ENCODE measurements at regions not wholly inside any gene's neighbourhood (a gene's known extent, or its start where the extent isn't known, plus 50 kb on each side); places are given as distances from the start of the nearest gene placed in this dataset.

- Histone ChIP-seq H3K9me3 (ENCODE audit: low read length) (no peaks in the 10 kb centered on the region), H3K4me3 (ENCODE audit: low read depth in 1 of 2, low read length in 2 of 2) (no peak overlapping the region), H3K27ac (ENCODE audit: low read depth, low read length) (no peak overlapping the region), H3K27me3 (ENCODE audit: control insufficient read depth in 1 of 2, insufficient read depth in 2 of 2, low read length in 2 of 2) (no peaks in the 10 kb centered on the region), H3K36me3 (ENCODE audit: insufficient read depth, low read length) (no peaks in the 10 kb centered on the region), H3K4me1 (ENCODE audit: insufficient read depth, low read length) (no peaks in the 10 kb centered on the region), H3K9ac (ENCODE audit: low read length) (no peak overlapping the region)
Observed at GRCh38 chr1:82125866-82126265, 325.1 kb downstream of the ADGRL2 start.

- Histone ChIP-seq H3K27ac (ENCODE audit: low read depth, low read length) (no peak overlapping the region), H3K9me3 (ENCODE audit: low read length) (no peaks in the 10 kb centered on the region), H3K4me3 (ENCODE audit: low read depth in 1 of 2, low read length in 2 of 2) (no peak overlapping the region), H3K27me3 (ENCODE audit: control insufficient read depth in 1 of 2, insufficient read depth in 2 of 2, low read length in 2 of 2) (no peaks in the 10 kb centered on the region), H3K36me3 (ENCODE audit: insufficient read depth, low read length) (no peaks in the 10 kb centered on the region), H3K9ac (ENCODE audit: low read length) (no peak overlapping the region), H3K4me1 (ENCODE audit: insufficient read depth, low read length) (no peaks in the 10 kb centered on the region)
Observed at GRCh38 chr1:82125119-82125518, 324.4 kb downstream of the ADGRL2 start.

- no peaks in the 10 kb centered on the region for H3K27me3 ChIP-seq (ENCODE audit: control insufficient read depth in 1 of 2, insufficient read depth in 2 of 2, low read length in 2 of 2)
- no peak overlapping the region for H3K27ac ChIP-seq (ENCODE audit: low read depth, low read length)
Observed at GRCh38 chr1:82121421-82121820, 320.7 kb downstream of the ADGRL2 start.

GRCh38 chr1:82116105-82116504 is 315.4 kb downstream of the ADGRL2 start:
- Histone ChIP-seq H3K9ac (ENCODE audit: low read length) (no peak overlapping the region), H3K27me3 (ENCODE audit: control insufficient read depth in 1 of 2, insufficient read depth in 2 of 2, low read length in 2 of 2) (no peaks in the 10 kb centered on the region), H3K4me1 (ENCODE audit: insufficient read depth, low read length) (peaks cover 2% of the 10 kb centered on the region), H3K4me3 (ENCODE audit: low read depth in 1 of 2, low read length in 2 of 2) (no peak overlapping the region), H3K9me3 (ENCODE audit: low read length) (no peaks in the 10 kb centered on the region), H3K27ac (ENCODE audit: low read depth, low read length) (no peak overlapping the region), H3K36me3 (ENCODE audit: insufficient read depth, low read length) (no peaks in the 10 kb centered on the region)

More at GRCh38 chr1:82121421-82121820, 320.7 kb downstream of the ADGRL2 start:
- no peaks in the 10 kb centered on the region for H3K9me3 ChIP-seq (ENCODE audit: low read length)
- H3K4me3 ChIP-seq (ENCODE audit: low read depth in 1 of 2, low read length in 2 of 2), result no peak overlapping the region
- no peaks in the 10 kb centered on the region for H3K36me3 ChIP-seq (ENCODE audit: insufficient read depth, low read length)
- no peak overlapping the region for H3K9ac ChIP-seq (ENCODE audit: low read length)
- H3K4me1 ChIP-seq (ENCODE audit: insufficient read depth, low read length), result no peaks in the 10 kb centered on the region

- no peak overlapping the region for H3K9ac ChIP-seq (ENCODE audit: low read length)
- peaks cover 11% of the 10 kb centered on the region for H3K4me1 ChIP-seq (ENCODE audit: insufficient read depth, low read length)
- H3K27ac ChIP-seq (ENCODE audit: low read depth, low read length), result no peak overlapping the region
- H3K9me3 ChIP-seq (ENCODE audit: low read length), result no peaks in the 10 kb centered on the region
- no peaks in the 10 kb centered on the region for H3K36me3 ChIP-seq (ENCODE audit: insufficient read depth, low read length)
- no peaks in the 10 kb centered on the region for H3K27me3 ChIP-seq (ENCODE audit: control insufficient read depth in 1 of 2, insufficient read depth in 2 of 2, low read length in 2 of 2)
- H3K4me3 ChIP-seq (ENCODE audit: low read depth in 1 of 2, low read length in 2 of 2), result no peak overlapping the region
Observed at GRCh38 chr1:82114887-82115286, 314.2 kb downstream of the ADGRL2 start.

GRCh38 chr1:82110366-82111254 is 309.9 kb downstream of the ADGRL2 start:
- no peak overlapping the region for H3K27ac ChIP-seq (ENCODE audit: low read depth, low read length)
- H3K9me3 ChIP-seq (ENCODE audit: low read length), result no peaks in the 10 kb centered on the region
- H3K4me3 ChIP-seq (ENCODE audit: low read depth in 1 of 2, low read length in 2 of 2), result no peak overlapping the region
- H3K9ac ChIP-seq (ENCODE audit: low read length), result no peak overlapping the region
- no peaks in the 10 kb centered on the region for H3K36me3 ChIP-seq (ENCODE audit: insufficient read depth, low read length)
- H3K4me1 ChIP-seq (ENCODE audit: insufficient read depth, low read length), result peaks cover 11% of the 10 kb centered on the region
- no peaks in the 10 kb centered on the region for H3K27me3 ChIP-seq (ENCODE audit: control insufficient read depth in 1 of 2, insufficient read depth in 2 of 2, low read length in 2 of 2)

- no peak overlapping the region for H3K27ac ChIP-seq (ENCODE audit: low read depth, low read length)
- no peaks in the 10 kb centered on the region for H3K27me3 ChIP-seq (ENCODE audit: control insufficient read depth in 1 of 2, insufficient read depth in 2 of 2, low read length in 2 of 2)
- H3K36me3 ChIP-seq (ENCODE audit: insufficient read depth, low read length), result no peaks in the 10 kb centered on the region
- peaks cover 11% of the 10 kb centered on the region for H3K4me1 ChIP-seq (ENCODE audit: insufficient read depth, low read length)
- no peaks in the 10 kb centered on the region for H3K9me3 ChIP-seq (ENCODE audit: low read length)
- no peak overlapping the region for H3K9ac ChIP-seq (ENCODE audit: low read length)
- H3K4me3 ChIP-seq (ENCODE audit: low read depth in 1 of 2, low read length in 2 of 2), result no peak overlapping the region
Observed at GRCh38 chr1:82108843-82109242, 308.1 kb downstream of the ADGRL2 start.

GRCh38 chr1:82106672-82107071 is 305.9 kb downstream of the ADGRL2 start:
- H3K36me3 ChIP-seq (ENCODE audit: insufficient read depth, low read length), result no peaks in the 10 kb centered on the region
- no peak overlapping the region for H3K9ac ChIP-seq (ENCODE audit: low read length)
- H3K27me3 ChIP-seq (ENCODE audit: control insufficient read depth in 1 of 2, insufficient read depth in 2 of 2, low read length in 2 of 2), result no peaks in the 10 kb centered on the region
- no peak overlapping the region for H3K27ac ChIP-seq (ENCODE audit: low read depth, low read length)
- no peaks in the 10 kb centered on the region for H3K9me3 ChIP-seq (ENCODE audit: low read length)
- no peak overlapping the region for H3K4me3 ChIP-seq (ENCODE audit: low read depth in 1 of 2, low read length in 2 of 2)
- H3K4me1 ChIP-seq (ENCODE audit: insufficient read depth, low read length), result peaks cover 11% of the 10 kb centered on the region

- H3K9me3 ChIP-seq (ENCODE audit: low read length), result no peaks in the 10 kb centered on the region
Observed at GRCh38 chr1:82099170-82099569, 298.4 kb downstream of the ADGRL2 start.

GRCh38 chr1:82094136-82094535 is 293.4 kb downstream of the ADGRL2 start:
- H3K4me1 ChIP-seq (ENCODE audit: insufficient read depth, low read length), result no peaks in the 10 kb centered on the region
- H3K27ac ChIP-seq (ENCODE audit: low read depth, low read length), result no peak overlapping the region
- H3K9ac ChIP-seq (ENCODE audit: low read length), result no peak overlapping the region
- no peaks in the 10 kb centered on the region for H3K36me3 ChIP-seq (ENCODE audit: insufficient read depth, low read length)
- no peaks in the 10 kb centered on the region for H3K27me3 ChIP-seq (ENCODE audit: control insufficient read depth in 1 of 2, insufficient read depth in 2 of 2, low read length in 2 of 2)
- H3K9me3 ChIP-seq (ENCODE audit: low read length), result no peaks in the 10 kb centered on the region
- H3K4me3 ChIP-seq (ENCODE audit: low read depth in 1 of 2, low read length in 2 of 2), result no peak overlapping the region

More at GRCh38 chr1:82099170-82099569, 298.4 kb downstream of the ADGRL2 start:
- Histone ChIP-seq H3K9ac (ENCODE audit: low read length) (no peak overlapping the region), H3K4me1 (ENCODE audit: insufficient read depth, low read length) (no peaks in the 10 kb centered on the region), H3K36me3 (ENCODE audit: insufficient read depth, low read length) (no peaks in the 10 kb centered on the region), H3K27me3 (ENCODE audit: control insufficient read depth in 1 of 2, insufficient read depth in 2 of 2, low read length in 2 of 2) (no peaks in the 10 kb centered on the region), H3K4me3 (ENCODE audit: low read depth in 1 of 2, low read length in 2 of 2) (no peak overlapping the region), H3K27ac (ENCODE audit: low read depth, low read length) (no peak overlapping the region)

GRCh38 chr1:82091729-82092128 is 291.0 kb downstream of the ADGRL2 start:
- H3K9ac ChIP-seq (ENCODE audit: low read length), result no peak overlapping the region
- H3K4me1 ChIP-seq (ENCODE audit: insufficient read depth, low read length), result no peaks in the 10 kb centered on the region

GRCh38 chr1:82091265-82091664 is 290.5 kb downstream of the ADGRL2 start:
- H3K27ac ChIP-seq (ENCODE audit: low read depth, low read length), result no peak overlapping the region
- H3K9me3 ChIP-seq (ENCODE audit: low read length), result no peaks in the 10 kb centered on the region
- no peak overlapping the region for H3K9ac ChIP-seq (ENCODE audit: low read length)
- H3K4me3 ChIP-seq (ENCODE audit: low read depth in 1 of 2, low read length in 2 of 2), result no peak overlapping the region
- no peaks in the 10 kb centered on the region for H3K4me1 ChIP-seq (ENCODE audit: insufficient read depth, low read length)
- no peaks in the 10 kb centered on the region for H3K27me3 ChIP-seq (ENCODE audit: control insufficient read depth in 1 of 2, insufficient read depth in 2 of 2, low read length in 2 of 2)
- no peaks in the 10 kb centered on the region for H3K36me3 ChIP-seq (ENCODE audit: insufficient read depth, low read length)

More at GRCh38 chr1:82091729-82092128, 291.0 kb downstream of the ADGRL2 start:
- H3K27ac ChIP-seq (ENCODE audit: low read depth, low read length), result no peak overlapping the region
- H3K4me3 ChIP-seq (ENCODE audit: low read depth in 1 of 2, low read length in 2 of 2), result no peak overlapping the region
- H3K27me3 ChIP-seq (ENCODE audit: control insufficient read depth in 1 of 2, insufficient read depth in 2 of 2, low read length in 2 of 2), result no peaks in the 10 kb centered on the region
- no peaks in the 10 kb centered on the region for H3K36me3 ChIP-seq (ENCODE audit: insufficient read depth, low read length)
- no peaks in the 10 kb centered on the region for H3K9me3 ChIP-seq (ENCODE audit: low read length)

Data from muscle layer of colon (tissue), 2 donors.